AG04450 (cell line): ENCODE measurements at regions not wholly inside any gene's neighbourhood (a gene's known extent, or its start where the extent isn't known, plus 50 kb on each side); places are given as distances from the start of the nearest gene placed in this dataset.

Experiments
- CTCF ChIA-PET: fragments of 300-600, 350-600 bp; formaldehyde crosslinking; extraction: SDS; loops from one replicate; lab custom pipeline; 2022; ENCODE audit warnings: antibody characterized with exemption, inconsistent platforms; lab: Charles Lee
- POLR2A ChIA-PET: fragments of 350-600 bp; formaldehyde crosslinking; extraction: SDS; loops from one replicate; lab custom pipeline; 2021; ENCODE audit warnings: antibody characterized with exemption, inconsistent platforms; lab: Yijun Ruan, JAX
- DNase-seq: peaks from one replicate; pipeline ENCODE4 v3.0.0-alpha.2; 2011; ENCODE audit warnings: low read depth, low spot score
- H3K27ac ChIP-seq: one replicate; pipeline ENCODE4 v1.5.1; 2012; ENCODE audit warnings: low read depth, low read length, control low read depth
- H3K27me3 ChIP-seq: one replicate; pipeline ENCODE4 v1.6.0; 2012; ENCODE audit warnings: low read length; ENCODE audit not compliant: control insufficient read depth, insufficient read depth
- H3K4me3 ChIP-seq: 2 replicates; pipeline ENCODE4 v1.5.1; 2011; ENCODE audit warnings: mild to moderate bottlenecking, low read depth, low read length, control low read depth
- H3K9me3 ChIP-seq: 2 replicates; pipeline ENCODE4 v1.5.1; 2012; ENCODE audit warnings: low read length; ENCODE audit not compliant: control insufficient read depth, insufficient read depth
- TF ChIP-seq, protein P1 (sequence below): IDR thresholded peaks from 2 replicates; pipeline ENCODE4 v1.5.1; 2011; ENCODE audit warnings: low read depth, low read length, control low read depth, inconsistent platforms

DNA sequence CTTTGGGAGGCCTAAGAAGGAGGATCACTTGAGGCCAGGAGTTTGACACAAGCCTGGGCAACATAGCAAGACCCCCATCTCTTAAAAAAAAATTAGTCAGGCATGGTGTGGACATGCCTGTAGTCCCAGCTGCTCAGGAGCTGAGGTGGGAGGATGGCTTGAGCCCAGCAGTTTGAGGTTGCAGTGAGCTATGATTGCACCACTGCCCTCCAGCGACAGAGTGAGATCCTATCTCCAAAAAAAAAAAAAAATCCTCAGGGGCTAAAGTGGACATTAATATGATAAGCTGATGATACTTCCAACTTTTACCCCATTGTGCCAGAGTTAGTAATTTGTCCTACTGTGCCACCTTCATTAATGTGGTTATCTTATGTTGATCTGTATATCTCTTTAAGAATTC is 327.8 kb upstream of the FMN2 start:
- DNase-seq: no peak
- Histone ChIP-seq H3K27ac (no peak overlapping the region), H3K4me3 (no peak overlapping the region), H3K9me3 (peaks cover 5% of the 10 kb centered on the region; the same call in 1 of the 2 replicates), H3K27me3 (no peaks in the 10 kb centered on the region)
- TF ChIP-seq, protein P1, sequence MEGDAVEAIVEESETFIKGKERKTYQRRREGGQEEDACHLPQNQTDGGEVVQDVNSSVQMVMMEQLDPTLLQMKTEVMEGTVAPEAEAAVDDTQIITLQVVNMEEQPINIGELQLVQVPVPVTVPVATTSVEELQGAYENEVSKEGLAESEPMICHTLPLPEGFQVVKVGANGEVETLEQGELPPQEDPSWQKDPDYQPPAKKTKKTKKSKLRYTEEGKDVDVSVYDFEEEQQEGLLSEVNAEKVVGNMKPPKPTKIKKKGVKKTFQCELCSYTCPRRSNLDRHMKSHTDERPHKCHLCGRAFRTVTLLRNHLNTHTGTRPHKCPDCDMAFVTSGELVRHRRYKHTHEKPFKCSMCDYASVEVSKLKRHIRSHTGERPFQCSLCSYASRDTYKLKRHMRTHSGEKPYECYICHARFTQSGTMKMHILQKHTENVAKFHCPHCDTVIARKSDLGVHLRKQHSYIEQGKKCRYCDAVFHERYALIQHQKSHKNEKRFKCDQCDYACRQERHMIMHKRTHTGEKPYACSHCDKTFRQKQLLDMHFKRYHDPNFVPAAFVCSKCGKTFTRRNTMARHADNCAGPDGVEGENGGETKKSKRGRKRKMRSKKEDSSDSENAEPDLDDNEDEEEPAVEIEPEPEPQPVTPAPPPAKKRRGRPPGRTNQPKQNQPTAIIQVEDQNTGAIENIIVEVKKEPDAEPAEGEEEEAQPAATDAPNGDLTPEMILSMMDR: no peak
- ChIA-PET POLR2A (no interaction called here), CTCF (no interaction called here)

DNA sequence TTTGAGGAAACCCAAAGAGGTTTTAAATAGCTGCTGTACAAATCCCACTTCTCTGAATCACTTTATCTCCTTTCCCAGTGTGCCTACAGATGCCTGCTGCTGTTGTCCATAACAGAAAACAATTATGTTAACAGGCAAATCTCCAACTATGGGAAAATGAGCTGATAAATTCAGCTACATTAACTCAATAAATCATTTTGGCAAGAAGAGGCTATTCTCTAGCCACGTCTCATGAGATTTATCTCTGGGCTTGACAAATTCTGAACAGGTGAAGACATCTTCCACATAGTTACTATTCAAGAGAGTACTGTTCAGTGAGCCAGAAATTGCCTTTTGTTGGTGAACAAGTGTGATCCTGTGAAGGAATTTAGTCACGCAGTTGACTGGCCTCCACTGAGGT is 327.1 kb upstream of the FMN2 start:
- H3K9me3 ChIP-seq: peaks cover 5% of the 10 kb centered on the region; the same call in 1 of the 2 replicates
- CTCF ChIA-PET: no interaction called here
- H3K27ac ChIP-seq: no peak overlapping the region
- H3K4me3 ChIP-seq: no peak overlapping the region
- no peaks in the 10 kb centered on the region for H3K27me3 ChIP-seq
- no peak for DNase-seq
- POLR2A ChIA-PET: no interaction called here
- TF ChIP-seq, protein P1: no peak

GRCh38 chr1:239765163-239765562 is 326.5 kb upstream of the FMN2 start:
- H3K27me3 ChIP-seq: no peaks in the 10 kb centered on the region
- CTCF ChIA-PET: no interaction called here
- TF ChIP-seq, protein P1: no peak
- no peak overlapping the region for H3K4me3 ChIP-seq
- H3K27ac ChIP-seq: no peak overlapping the region
- H3K9me3 ChIP-seq: 0 out of 2 replicates have a peak, but pooled peaks cover 5% of the 10 kb centered on the region
- POLR2A ChIA-PET: no interaction called here
- DNase-seq: no peak

GRCh38 chr1:239771550-239771949 is 320.1 kb upstream of the FMN2 start:
- no peak overlapping the region for H3K27ac ChIP-seq
- no peaks in the 10 kb centered on the region for H3K9me3 ChIP-seq
- POLR2A ChIA-PET: no interaction called here
- CTCF ChIA-PET: no interaction called here
- no peak for DNase-seq
- TF ChIP-seq, protein P1: no peak
- H3K4me3 ChIP-seq: no peak overlapping the region
- no peaks in the 10 kb centered on the region for H3K27me3 ChIP-seq

GRCh38 chr1:239772446-239772845 is 319.2 kb upstream of the FMN2 start:
- ChIA-PET CTCF (no interaction called here), POLR2A (no interaction called here)
- H3K27ac ChIP-seq: no peak overlapping the region
- no peaks in the 10 kb centered on the region for H3K9me3 ChIP-seq
- TF ChIP-seq, protein P1: no peak
- no peak for DNase-seq
- H3K4me3 ChIP-seq: no peak overlapping the region
- no peaks in the 10 kb centered on the region for H3K27me3 ChIP-seq
